ENCODE measurements at regions not wholly inside any gene's neighbourhood (a gene's known extent, or its start where the extent isn't known, plus 50 kb on each side); places are given as distances from the start of the nearest gene placed in this dataset.

DNA sequence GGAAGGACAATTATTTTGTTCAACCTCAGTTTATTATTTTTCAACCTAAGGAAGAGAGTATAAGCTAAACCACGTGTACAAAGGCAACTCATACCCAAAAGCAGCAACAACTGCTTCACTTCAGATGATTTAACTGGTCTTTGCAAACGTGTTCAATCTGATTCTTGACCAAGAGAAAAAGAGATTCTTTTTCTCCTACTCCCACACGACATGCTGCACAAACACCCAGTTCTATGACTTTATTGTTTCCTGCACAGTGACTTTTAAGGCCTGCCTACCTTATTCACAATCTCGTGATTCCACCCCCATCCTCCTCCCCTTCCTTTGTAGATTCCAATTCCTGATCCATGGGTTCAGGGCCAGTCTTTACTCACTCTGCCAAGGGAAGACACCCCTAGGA lies 1394.8 kb upstream of the ZEB2 start:
- TF ChIP-seq CTCF (IDR thresholded peaks at IDR 0.05) (no peak), POLR2A (IDR thresholded peaks at IDR 0.05) (no peak)

Measured in sigmoid colon (tissue), 3 donors.